Fibroblast of lung (primary cell): ENCODE measurements at regions not wholly inside any gene's neighbourhood (a gene's known extent, or its start where the extent isn't known, plus 50 kb on each side); places are given as distances from the start of the nearest gene placed in this dataset.
"Not testable (repeated sequence)": the region's sequence is repeated elsewhere in the genome, so short reads cannot be mapped to it uniquely, and the experiment has no call there.

ENCODE experiments used
- DNase-seq, 2 donors: peaks; one replicate each; pipeline versions ENCODE4 v3.0.0 to v3.0.0-alpha.2; 2010; ENCODE audit warnings: low read depth in 2 of 2
- H2AFZ ChIP-seq: 2 replicates; pipeline ENCODE4 v1.5.1; 2012; ENCODE audit warnings: low read length, control low read depth, inconsistent platforms
- H3K27ac ChIP-seq: 2 replicates; pipeline ENCODE4 v1.5.1; 2011; ENCODE audit warnings: low read length, control low read depth; ENCODE audit not compliant: insufficient read depth
- H3K27me3 ChIP-seq: 2 replicates; pipeline ENCODE4 v1.5.1; 2011; ENCODE audit warnings: mild to moderate bottlenecking, low read length; ENCODE audit not compliant: control insufficient read depth, insufficient read depth
- H3K36me3 ChIP-seq: 2 replicates; pipeline ENCODE4 v1.5.1; 2011; ENCODE audit warnings: low read length; ENCODE audit not compliant: control insufficient read depth, insufficient read depth
- H3K4me1 ChIP-seq: 2 replicates; pipeline ENCODE4 v1.5.1; 2011; ENCODE audit warnings: low read length; ENCODE audit not compliant: control insufficient read depth, insufficient read depth; ENCODE audit errors: extremely low read depth
- H3K4me2 ChIP-seq: 2 replicates; pipeline ENCODE4 v1.5.1; 2011; ENCODE audit warnings: low read length, control low read depth; ENCODE audit not compliant: insufficient read depth; ENCODE audit errors: extremely low read depth
- H3K4me3 ChIP-seq, 4 experiments: fragments of 200-600 bp in 1 of 4; sonication (generic) in 1 of 4; replicated peaks in 1 of 4; 2 replicates each; pipeline ENCODE4 v1.5.1; 2011 to 2016; ENCODE audit warnings: low read length in 4 of 4, low read depth in 3 of 4, mild to moderate bottlenecking in 3 of 4, control low read depth in 2 of 4, inconsistent platforms in 1 of 4, mixed read lengths in 1 of 4; ENCODE audit not compliant: insufficient read depth in 1 of 4; ENCODE audit errors: control extremely low read depth in 1 of 4
- H3K79me2 ChIP-seq: 2 replicates; pipeline ENCODE4 v1.5.1; 2012; ENCODE audit warnings: mild to moderate bottlenecking, low read length, inconsistent platforms; ENCODE audit not compliant: control insufficient read depth, insufficient read depth
- H3K9ac ChIP-seq: 2 replicates; pipeline ENCODE4 v1.5.1; 2011; ENCODE audit warnings: mild to moderate bottlenecking, low read length, control low read depth; ENCODE audit not compliant: insufficient read depth
- H3K9me3 ChIP-seq: 2 replicates; pipeline ENCODE4 v1.5.1; 2012; ENCODE audit warnings: low read depth, low read length; ENCODE audit not compliant: control insufficient read depth, insufficient read depth
- H4K20me1 ChIP-seq: 2 replicates; pipeline ENCODE4 v1.5.1; 2011; ENCODE audit warnings: low read length; ENCODE audit not compliant: control insufficient read depth, insufficient read depth; ENCODE audit errors: extremely low read depth
- CTCF ChIP-seq, 2 donors: IDR thresholded peaks in 1 of 2; conservative IDR thresholded peaks in 1 of 2; 1 replicate in 1 of 2; 2 replicates in 1 of 2; pipeline ENCODE4 v1.5.1; 2011 to 2012; ENCODE audit warnings: low read length in 2 of 2, control low read depth in 1 of 2, inconsistent platforms in 1 of 2, low read depth in 1 of 2, mild to moderate bottlenecking in 1 of 2
- EZH2 ChIP-seq: IDR thresholded peaks from 2 replicates; pipeline ENCODE4 v1.5.1; 2012; ENCODE audit warnings: low read length, control low read depth, mild to moderate bottlenecking; ENCODE audit errors: missing control alignments

- no peak for DNase-seq
- H3K4me3 ChIP-seq, result no peak overlapping the region
- H4K20me1 ChIP-seq, result no peaks in the 10 kb centered on the region
- no peaks in the 10 kb centered on the region for H3K9me3 ChIP-seq
- H3K4me1 ChIP-seq, result peaks cover 4% of the 10 kb centered on the region
- H3K4me2 ChIP-seq, result no peak overlapping the region
- H3K27me3 ChIP-seq, result no peaks in the 10 kb centered on the region
- H3K9ac ChIP-seq, result no peak overlapping the region
- no peaks in the 10 kb centered on the region for H3K79me2 ChIP-seq
- H2AFZ ChIP-seq, result no peak overlapping the region
- no peak for TF ChIP-seq EZH2
- no peak for TF ChIP-seq CTCF (conservative IDR thresholded peaks at IDR 0.05 in 1 of 2, IDR thresholded peaks at IDR 0.05 in 1 of 2; ENCODE audit: low read depth in 1 of 2, low read length in 2 of 2)
- H3K36me3 ChIP-seq, result no peaks in the 10 kb centered on the region
- H3K27ac ChIP-seq, result no peak overlapping the region
Observed at GRCh38 chr16:29232811-29233704, 173.5 kb downstream of the NPIPB11 start.

GRCh38 chr16:29232160-29232705, 174.3 kb downstream of the NPIPB11 start:
- H3K79me2 ChIP-seq, H3K36me3 ChIP-seq, DNase-seq, H3K4me2 ChIP-seq, H3K27ac ChIP-seq, H3K9me3 ChIP-seq, H3K9ac ChIP-seq, H2AFZ ChIP-seq, H3K27me3 ChIP-seq, H3K4me1 ChIP-seq, H4K20me1 ChIP-seq, H3K4me3 ChIP-seq: not testable (repeated sequence)

- Histone ChIP-seq H3K9ac (peak overlapping the region; percentile 30), H3K4me3 (no peak overlapping the region), H2AFZ (peak overlapping the region; percentile 33)
Observed at GRCh38 chr16:29231244-29231643, 175.3 kb downstream of the NPIPB11 start.

More at GRCh38 chr16:29231244-29231643, 175.3 kb downstream of the NPIPB11 start:
- H3K36me3 ChIP-seq, result no peaks in the 10 kb centered on the region
- peaks cover 4% of the 10 kb centered on the region for H3K4me1 ChIP-seq
- no peaks in the 10 kb centered on the region for H3K27me3 ChIP-seq
- no peaks in the 10 kb centered on the region for H3K9me3 ChIP-seq
- no peak for TF ChIP-seq EZH2
- TF ChIP-seq CTCF (conservative IDR thresholded peaks at IDR 0.05 in 1 of 2, IDR thresholded peaks at IDR 0.05 in 1 of 2; ENCODE audit: low read depth in 1 of 2, low read length in 2 of 2), result no peak
- H3K27ac ChIP-seq, result no peak overlapping the region
- H3K4me2 ChIP-seq, result peak overlapping the region; percentile 64
- DNase-seq, result peak; percentile 18 to 24
- no peaks in the 10 kb centered on the region for H4K20me1 ChIP-seq
- no peaks in the 10 kb centered on the region for H3K79me2 ChIP-seq
